Prostate gland (tissue), 2 donors: ENCODE measurements at regions not wholly inside any gene's neighbourhood (a gene's known extent, or its start where the extent isn't known, plus 50 kb on each side); places are given as distances from the start of the nearest gene placed in this dataset.
A peak's percentile ranks its signal among the peaks of the same experiment; 100 is the strongest.

ENCODE experiments used
- DNase-seq: peaks from one replicate; pipeline ENCODE4 v3.0.0-alpha.2; 2019; ENCODE audit warnings: low spot score
- H3K27ac ChIP-seq, 2 donors: fragments of 200-600 bp; sonication (generic); 2 replicates each; pipeline ENCODE4 v1.5.1; 2017 to 2019
- H3K27me3 ChIP-seq: fragments of 200-600 bp; sonication (generic); replicated peaks from 2 replicates; pipeline ENCODE4 v1.5.1; 2019; ENCODE audit not compliant: insufficient read depth
- H3K36me3 ChIP-seq, 2 donors: fragments of 200-600 bp; sonication (generic); 1 replicate in 1 of 2; 2 replicates in 1 of 2; pipeline versions ENCODE4 v1.5.1 to v1.8.1; 2017 to 2019
- H3K4me1 ChIP-seq: fragments of 200-600 bp; sonication (generic); replicated peaks from 2 replicates; pipeline ENCODE4 v1.5.1; 2019
- H3K4me3 ChIP-seq, 2 donors: fragments of 200-600 bp; sonication (generic); 2 replicates each; pipeline ENCODE4 v1.5.1; 2017 to 2019
- H3K9me3 ChIP-seq: fragments of 200-600 bp; sonication (generic); 2 replicates; pipeline ENCODE4 v1.5.1; 2017
- POLR2A ChIP-seq: fragments of 450-650 bp; IDR thresholded peaks from one replicate; pipeline ENCODE4 v1.6.1; 2016; ENCODE audit warnings: antibody characterized with exemption, mild to moderate bottlenecking
- POLR2AphosphoS5 ChIP-seq: sonication (generic); formaldehyde crosslinking; IDR thresholded peaks from one replicate; pipeline ENCODE4 v1.6.1; 2017; ENCODE audit warnings: antibody characterized with exemption
- WGBS: methylation state at CpG from one replicate; pipeline ENCODE4 v1.1.5; 2018; 5-methylcytosine and 5-hydroxymethylcytosine counted together
- intact Hi-C: fragments of 100-400 bp; cut with DNase I; formaldehyde crosslinking; loops from one replicate; pipeline ENCODE4 v1.14.2; 2022
- TF ChIP-seq, protein P1 (sequence below), 4 experiments: fragments of 200-600 bp in 2 of 4; fragments of 450-650 bp in 2 of 4; sonication (generic) in 2 of 4; IDR thresholded peaks; 1 replicate in 3 of 4; 2 replicates in 1 of 4; pipeline ENCODE4 v1.5.1; 2016 to 2019; ENCODE audit warnings: antibody characterized with exemption in 4 of 4, mild to moderate bottlenecking in 2 of 4, moderate library complexity in 2 of 4

DNA sequence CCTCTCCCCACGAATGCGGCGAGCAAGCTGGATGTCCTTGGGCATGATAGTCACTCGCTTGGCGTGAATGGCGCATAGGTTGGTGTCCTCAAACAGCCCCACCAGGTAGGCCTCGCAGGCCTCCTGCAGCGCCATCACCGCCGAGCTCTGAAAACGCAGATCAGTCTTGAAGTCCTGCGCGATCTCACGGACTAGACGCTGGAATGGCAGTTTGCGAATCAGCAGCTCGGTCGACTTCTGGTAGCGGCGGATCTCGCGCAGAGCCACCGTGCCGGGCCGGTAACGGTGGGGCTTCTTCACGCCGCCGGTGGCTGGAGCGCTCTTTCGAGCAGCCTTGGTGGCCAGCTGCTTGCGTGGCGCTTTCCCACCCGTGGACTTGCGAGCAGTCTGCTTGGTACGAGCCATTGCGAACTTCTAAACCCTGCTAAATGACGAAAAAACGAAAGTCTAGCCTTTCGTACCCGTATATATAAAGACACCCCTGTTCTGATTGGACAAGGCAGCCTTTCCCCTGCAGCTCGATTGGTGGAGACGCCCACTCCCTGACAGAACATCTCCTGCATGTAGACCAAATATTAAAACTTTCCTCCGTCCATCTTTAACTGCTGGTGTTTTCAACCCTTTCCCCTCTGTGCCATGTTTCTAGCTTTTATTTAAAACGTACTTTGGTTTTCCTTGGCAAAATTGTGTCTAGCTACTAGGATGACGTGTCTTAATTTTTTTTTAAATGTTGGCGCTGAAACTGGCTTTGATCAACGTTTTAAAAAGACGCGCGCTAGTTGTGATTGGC is 109.8 kb downstream of the HFE start:
- no peaks in the 10 kb centered on the region for H3K27me3 ChIP-seq
- WGBS, result under 1% methylated on average over 51 of the region's 51 CpGs
- TF ChIP-seq, protein P1, sequence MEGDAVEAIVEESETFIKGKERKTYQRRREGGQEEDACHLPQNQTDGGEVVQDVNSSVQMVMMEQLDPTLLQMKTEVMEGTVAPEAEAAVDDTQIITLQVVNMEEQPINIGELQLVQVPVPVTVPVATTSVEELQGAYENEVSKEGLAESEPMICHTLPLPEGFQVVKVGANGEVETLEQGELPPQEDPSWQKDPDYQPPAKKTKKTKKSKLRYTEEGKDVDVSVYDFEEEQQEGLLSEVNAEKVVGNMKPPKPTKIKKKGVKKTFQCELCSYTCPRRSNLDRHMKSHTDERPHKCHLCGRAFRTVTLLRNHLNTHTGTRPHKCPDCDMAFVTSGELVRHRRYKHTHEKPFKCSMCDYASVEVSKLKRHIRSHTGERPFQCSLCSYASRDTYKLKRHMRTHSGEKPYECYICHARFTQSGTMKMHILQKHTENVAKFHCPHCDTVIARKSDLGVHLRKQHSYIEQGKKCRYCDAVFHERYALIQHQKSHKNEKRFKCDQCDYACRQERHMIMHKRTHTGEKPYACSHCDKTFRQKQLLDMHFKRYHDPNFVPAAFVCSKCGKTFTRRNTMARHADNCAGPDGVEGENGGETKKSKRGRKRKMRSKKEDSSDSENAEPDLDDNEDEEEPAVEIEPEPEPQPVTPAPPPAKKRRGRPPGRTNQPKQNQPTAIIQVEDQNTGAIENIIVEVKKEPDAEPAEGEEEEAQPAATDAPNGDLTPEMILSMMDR (IDR thresholded peaks at IDR 0.05), result peak in 1 of 4 experiments; percentile 5
- TF ChIP-seq POLR2A (peak; percentile 77), POLR2AphosphoS5 (peak; percentile 93)
- H3K9me3 ChIP-seq, result no peaks in the 10 kb centered on the region
- no peaks in the 10 kb centered on the region for H3K36me3 ChIP-seq
- H3K27ac ChIP-seq, result peak overlapping the region; percentile 87 to 91
- H3K4me1 ChIP-seq, result peaks cover 3% of the 10 kb centered on the region
- intact Hi-C loops, result loop anchor here (5.0 kb wide), 1 partner anchor 170 kb away; a partner anchor contains a TSS
- peak overlapping the region; percentile 56 to 68 for H3K4me3 ChIP-seq
- DNase-seq, result peak; percentile 91

DNA sequence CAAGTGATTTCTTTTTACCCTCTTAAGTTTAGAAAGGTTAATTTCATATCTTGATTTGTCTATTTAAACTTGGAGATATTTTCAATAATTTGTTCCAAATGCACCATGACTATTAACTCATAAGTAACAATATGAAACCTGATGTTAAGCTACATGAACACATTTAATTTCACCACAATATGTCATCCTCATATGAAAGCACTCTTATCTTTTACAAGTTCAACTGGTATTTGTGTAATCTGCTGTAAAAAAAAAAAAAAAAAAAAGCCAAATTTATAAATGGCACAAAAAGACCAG is 110.4 kb downstream of the HFE start:
- no peaks in the 10 kb centered on the region for H3K27me3 ChIP-seq
- H3K4me3 ChIP-seq, result peak overlapping the region; percentile 56 to 68
- H3K27ac ChIP-seq, result peak overlapping the region; percentile 87 to 91
- TF ChIP-seq, protein P1 (IDR thresholded peaks at IDR 0.05), result no peak
- TF ChIP-seq POLR2A (no peak), POLR2AphosphoS5 (no peak)
- DNase-seq, result no peak
- H3K36me3 ChIP-seq, result no peaks in the 10 kb centered on the region
- peaks cover 3% of the 10 kb centered on the region for H3K4me1 ChIP-seq
- intact Hi-C loops, result loop anchor here (5.0 kb wide), 1 partner anchor 170 kb away; a partner anchor contains a TSS
- no peaks in the 10 kb centered on the region for H3K9me3 ChIP-seq

DNA sequence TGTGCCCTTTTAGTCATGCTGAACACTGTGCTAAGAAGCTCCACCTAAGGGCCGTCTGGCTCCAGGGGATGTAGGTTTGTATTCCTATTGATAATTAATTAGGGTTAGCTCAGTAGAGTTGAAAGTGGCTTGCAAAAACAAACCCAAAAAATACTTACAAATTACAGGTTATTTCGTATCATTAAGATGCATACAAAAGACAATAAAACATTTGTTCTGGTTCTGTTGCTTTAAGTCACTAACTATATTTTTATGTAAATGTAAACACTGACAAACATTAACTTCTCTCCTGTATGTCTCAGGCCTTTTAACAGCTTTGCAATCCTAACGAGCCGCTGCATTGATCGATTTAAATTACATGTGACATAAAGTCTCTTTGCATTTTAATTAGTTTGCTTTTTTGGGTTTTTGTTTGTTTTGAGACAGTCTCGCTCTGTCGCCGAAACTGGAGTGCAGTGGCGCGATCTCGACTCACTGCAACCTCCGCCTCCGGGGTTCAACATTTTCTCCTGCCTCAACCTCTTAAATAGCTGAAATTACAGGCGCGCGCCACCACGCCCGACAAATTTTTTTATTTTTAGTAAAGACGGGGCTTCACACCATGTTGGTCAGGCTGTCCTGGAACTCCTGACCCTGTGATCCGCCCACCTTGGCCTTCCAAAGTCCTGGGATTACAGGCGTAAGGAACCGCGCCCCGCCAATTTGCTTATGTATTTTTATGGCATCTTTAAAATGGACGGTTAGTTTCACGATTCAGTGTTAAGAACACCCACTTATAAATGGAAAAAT is 110.9 kb downstream of the HFE start:
- DNase-seq, result peak; percentile 39
- Histone ChIP-seq H3K4me3 (peak overlapping the region; percentile 56 to 68), H3K27ac (peak overlapping the region; percentile 87 to 91), H3K9me3 (no peaks in the 10 kb centered on the region), H3K4me1 (no peaks in the 10 kb centered on the region), H3K36me3 (no peaks in the 10 kb centered on the region), H3K27me3 (no peaks in the 10 kb centered on the region)
- no peak for TF ChIP-seq POLR2AphosphoS5
- no peak for TF ChIP-seq POLR2A
- TF ChIP-seq, protein P1 (IDR thresholded peaks at IDR 0.05), result peak in 1 of 4 experiments; percentile 2
- intact Hi-C loops, result loop anchor here (2.0 to 5.0 kb wide), 2 partner anchors 73 to 171 kb away; a partner anchor contains a TSS
- 1% methylated on average over 26 of the region's 26 CpGs for WGBS

DNA sequence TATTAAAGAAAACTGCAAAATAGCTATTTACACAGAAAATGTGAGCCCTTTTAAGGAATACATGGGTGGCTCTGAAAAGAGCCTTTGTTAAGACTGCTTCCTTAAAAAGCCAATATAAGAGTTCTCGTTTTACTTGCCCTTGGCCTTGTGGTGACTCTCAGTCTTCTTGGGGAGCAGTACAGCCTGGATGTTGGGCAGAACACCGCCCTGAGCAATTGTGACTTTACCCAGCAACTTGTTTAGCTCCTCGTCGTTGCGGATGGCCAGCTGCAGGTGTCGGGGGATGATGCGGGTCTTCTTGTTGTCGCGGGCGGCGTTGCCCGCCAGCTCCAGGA is 111.5 kb downstream of the HFE start:
- Histone ChIP-seq H3K36me3 (no peaks in the 10 kb centered on the region), H3K4me1 (no peaks in the 10 kb centered on the region), H3K27ac (peak overlapping the region; percentile 87 to 91), H3K4me3 (peak overlapping the region; percentile 56 to 68), H3K9me3 (no peaks in the 10 kb centered on the region), H3K27me3 (no peaks in the 10 kb centered on the region)
- DNase-seq, result no peak
- no peak for TF ChIP-seq POLR2A
- no peak for TF ChIP-seq POLR2AphosphoS5
- TF ChIP-seq, protein P1 (IDR thresholded peaks at IDR 0.05), result no peak
- 1% methylated on average over 12 of the region's 12 CpGs for WGBS
- intact Hi-C loops, result loop anchor here (2.0 to 5.0 kb wide), 2 partner anchors 74 to 171 kb away; a partner anchor contains a TSS
